Choroid plexus epithelial cell (primary cell): ENCODE measurements at regions not wholly inside any gene's neighbourhood (a gene's known extent, or its start where the extent isn't known, plus 50 kb on each side); places are given as distances from the start of the nearest gene placed in this dataset.

ENCODE experiments used
- DNase-seq: peaks from one replicate; pipeline ENCODE4 v3.0.0-alpha.2; 2010; ENCODE audit warnings: low read depth
- H3K4me3 ChIP-seq: 2 replicates; pipeline ENCODE4 v1.5.1; 2011; ENCODE audit warnings: low read depth, mild to moderate bottlenecking, control low read depth, low read length, moderate library complexity
- TF ChIP-seq, protein P1 (sequence below): conservative IDR thresholded peaks from 2 replicates; pipeline ENCODE4 v1.5.1; 2011; ENCODE audit warnings: low read depth, mild to moderate bottlenecking, control low read depth, inconsistent platforms, low read length, moderate library complexity

DNA sequence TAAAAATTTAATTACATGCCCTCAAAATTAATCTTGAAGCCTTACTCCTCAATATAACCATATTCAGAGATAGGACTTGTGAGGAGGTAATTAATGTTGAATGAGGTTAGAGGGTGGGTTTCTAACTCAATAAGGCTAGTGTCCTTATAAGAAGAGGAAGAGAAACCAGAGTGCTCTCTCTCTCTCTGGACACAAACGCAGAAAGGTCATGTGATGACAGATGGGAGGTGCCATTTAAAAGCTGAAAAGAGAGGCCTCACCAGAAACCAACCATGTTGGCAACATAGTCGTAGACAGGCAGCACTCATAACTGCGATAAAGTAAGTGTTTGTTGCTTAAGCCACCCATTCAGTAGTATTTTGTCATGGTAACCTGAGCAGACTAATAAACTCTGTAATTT is 378.5 kb upstream of the LMO3 start:
- TF ChIP-seq, protein P1, sequence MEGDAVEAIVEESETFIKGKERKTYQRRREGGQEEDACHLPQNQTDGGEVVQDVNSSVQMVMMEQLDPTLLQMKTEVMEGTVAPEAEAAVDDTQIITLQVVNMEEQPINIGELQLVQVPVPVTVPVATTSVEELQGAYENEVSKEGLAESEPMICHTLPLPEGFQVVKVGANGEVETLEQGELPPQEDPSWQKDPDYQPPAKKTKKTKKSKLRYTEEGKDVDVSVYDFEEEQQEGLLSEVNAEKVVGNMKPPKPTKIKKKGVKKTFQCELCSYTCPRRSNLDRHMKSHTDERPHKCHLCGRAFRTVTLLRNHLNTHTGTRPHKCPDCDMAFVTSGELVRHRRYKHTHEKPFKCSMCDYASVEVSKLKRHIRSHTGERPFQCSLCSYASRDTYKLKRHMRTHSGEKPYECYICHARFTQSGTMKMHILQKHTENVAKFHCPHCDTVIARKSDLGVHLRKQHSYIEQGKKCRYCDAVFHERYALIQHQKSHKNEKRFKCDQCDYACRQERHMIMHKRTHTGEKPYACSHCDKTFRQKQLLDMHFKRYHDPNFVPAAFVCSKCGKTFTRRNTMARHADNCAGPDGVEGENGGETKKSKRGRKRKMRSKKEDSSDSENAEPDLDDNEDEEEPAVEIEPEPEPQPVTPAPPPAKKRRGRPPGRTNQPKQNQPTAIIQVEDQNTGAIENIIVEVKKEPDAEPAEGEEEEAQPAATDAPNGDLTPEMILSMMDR, result no peak
- H3K4me3 ChIP-seq, result no peak overlapping the region
- no peak for DNase-seq

DNA sequence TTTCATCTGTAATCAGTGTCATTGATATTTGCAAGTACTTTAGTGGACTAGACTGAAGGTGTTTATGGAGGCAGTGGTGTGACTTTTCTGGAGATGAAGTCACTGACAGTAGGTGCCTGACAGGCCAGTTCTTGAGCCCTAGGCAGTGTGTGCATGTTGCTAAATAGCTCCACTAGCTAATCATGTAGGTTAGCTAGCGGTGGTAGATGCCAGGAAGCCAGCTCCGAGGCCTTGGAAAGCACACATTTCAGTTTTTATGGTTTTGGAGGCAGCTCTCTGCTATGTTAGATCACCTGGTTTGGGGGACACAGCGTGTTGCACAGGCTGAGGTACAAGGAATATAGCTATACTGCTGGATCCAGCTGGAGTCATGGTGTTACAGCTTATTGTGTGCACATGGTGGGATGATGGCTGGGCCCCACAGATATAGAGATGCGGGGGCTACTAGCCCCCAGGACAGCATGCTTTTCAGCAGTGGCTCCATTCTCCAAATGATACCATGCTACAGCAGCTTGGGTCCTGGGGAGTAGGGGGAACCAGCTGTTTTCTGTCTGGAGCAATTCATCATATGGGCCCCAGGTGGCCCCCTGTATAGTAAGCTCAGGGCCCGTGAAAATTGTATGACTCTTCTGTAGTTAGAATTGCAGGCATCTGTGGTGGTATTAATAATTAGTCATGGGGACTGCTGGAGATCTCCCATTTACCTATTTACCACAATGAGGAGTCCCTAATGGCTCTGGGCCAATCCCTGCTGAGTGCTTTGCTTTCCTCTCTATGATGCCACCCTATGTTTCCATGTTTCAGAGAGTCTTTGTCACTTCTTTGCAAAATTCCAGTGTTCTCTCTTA is 367.2 kb upstream of the LMO3 start:
- TF ChIP-seq, protein P1, result no peak
- no peak for DNase-seq
- no peak overlapping the region for H3K4me3 ChIP-seq

DNA sequence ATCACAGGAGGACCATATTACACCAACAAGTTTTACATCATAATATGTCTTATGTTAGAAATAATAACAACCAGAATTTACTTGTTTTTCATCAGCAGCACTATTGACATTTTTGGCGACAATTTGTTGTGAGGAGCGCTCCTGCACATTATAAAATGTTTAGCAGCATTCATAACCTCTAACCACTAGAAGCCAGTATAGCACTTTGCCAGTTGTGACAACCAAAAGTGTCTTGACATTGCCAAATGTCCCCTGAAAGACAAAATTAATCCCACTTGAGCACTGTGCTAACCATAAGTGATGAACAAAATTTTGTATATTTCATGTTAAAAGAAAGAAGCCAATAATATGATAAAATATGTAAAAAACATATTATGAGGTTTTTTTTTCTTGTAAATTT is 356.9 kb upstream of the LMO3 start:
- DNase-seq, result no peak
- H3K4me3 ChIP-seq, result no peak overlapping the region
- TF ChIP-seq, protein P1, result no peak

DNA sequence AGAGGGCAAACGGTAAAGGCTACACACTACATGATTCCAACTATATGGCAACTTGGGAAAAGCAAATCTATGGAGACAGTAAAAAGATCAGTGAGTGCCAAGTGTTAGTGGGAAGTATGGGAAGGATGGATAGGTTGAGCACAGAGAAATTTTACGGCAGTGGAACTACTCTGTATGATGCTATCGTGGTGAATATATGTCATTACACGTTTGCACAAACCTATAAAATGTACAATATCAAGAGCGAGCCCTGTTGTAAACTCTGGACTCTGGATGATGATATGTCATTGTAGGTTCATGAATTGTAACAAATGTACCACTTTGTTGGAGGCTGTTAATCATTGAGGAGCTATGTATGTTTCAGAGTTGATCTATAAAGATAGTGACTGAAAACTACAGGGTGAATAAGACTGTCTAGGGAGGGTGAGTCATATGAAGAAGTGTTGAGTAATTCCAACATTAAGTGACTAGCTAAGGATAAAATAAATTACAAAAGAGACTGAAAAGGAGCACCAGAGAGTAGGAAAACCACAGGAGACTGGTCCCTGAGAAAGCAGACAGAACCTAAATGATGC is 349.2 kb upstream of the LMO3 start:
- no peak overlapping the region for H3K4me3 ChIP-seq
- no peak for DNase-seq
- TF ChIP-seq, protein P1, result no peak

DNA sequence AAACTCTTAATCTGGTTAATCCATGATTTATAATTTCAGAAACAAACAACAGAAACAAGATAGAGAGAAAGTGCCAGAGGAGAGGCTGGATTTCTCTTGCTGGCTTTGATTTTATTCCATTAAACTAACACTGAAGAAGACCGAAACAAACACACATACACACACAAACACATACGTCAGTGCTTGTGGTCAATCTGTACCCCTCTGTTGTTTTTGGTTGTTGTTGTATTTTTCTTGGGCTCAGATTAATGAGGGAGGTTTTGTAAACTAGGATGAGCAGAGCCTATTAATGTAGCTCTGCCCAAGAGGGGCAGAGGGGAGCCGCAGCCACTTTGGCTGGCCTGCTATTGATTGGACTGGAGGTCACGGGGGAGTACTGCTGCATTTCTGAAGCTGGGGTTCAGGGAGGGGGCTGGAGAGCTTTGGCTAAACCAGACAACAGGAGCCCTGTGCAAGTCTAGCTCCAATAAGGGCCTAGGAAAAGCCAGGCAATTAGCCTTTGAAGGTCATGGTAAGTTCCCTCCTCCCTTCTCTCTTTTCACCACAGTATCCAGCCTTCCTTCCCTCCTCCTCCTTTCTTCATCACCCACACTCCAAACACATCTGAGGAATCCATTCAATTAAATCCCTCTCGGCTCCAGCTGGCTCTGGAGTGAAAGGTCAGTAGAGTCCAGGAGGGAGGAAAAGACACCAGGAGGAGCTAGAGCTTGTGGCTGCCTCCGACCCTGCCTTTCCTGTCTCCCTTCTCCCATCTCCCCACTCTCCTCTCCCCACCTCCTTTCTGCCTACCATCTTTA is 344.1 kb upstream of the LMO3 start:
- H3K4me3 ChIP-seq, result no peak overlapping the region
- no peak for DNase-seq
- TF ChIP-seq, protein P1, result no peak

DNA sequence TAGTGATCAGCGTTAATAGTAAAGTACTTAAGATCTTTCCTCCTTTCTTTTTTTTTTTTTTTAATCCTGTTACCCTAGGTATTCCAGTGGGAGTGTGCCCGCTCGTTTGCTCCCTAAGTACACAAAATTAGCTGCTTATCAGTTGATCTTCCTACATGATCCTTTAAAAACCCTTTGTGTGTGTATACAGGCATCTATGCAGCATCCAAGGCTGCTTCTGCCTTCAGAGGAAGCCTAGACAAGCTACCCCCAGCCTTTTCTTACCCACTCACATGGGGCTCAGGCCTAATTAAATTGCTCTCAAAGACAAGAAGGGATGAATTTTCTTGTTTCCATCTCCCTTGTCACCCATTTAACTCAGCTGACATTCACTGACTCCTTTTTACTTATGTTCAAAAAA is 343.4 kb upstream of the LMO3 start:
- no peak overlapping the region for H3K4me3 ChIP-seq
- TF ChIP-seq, protein P1, result no peak
- no peak for DNase-seq
